Keratinocyte (primary cell): ENCODE measurements at regions not wholly inside any gene's neighbourhood (a gene's known extent, or its start where the extent isn't known, plus 50 kb on each side); places are given as distances from the start of the nearest gene placed in this dataset.
"Not testable (repeated sequence)": the region's sequence is repeated elsewhere in the genome, so short reads cannot be mapped to it uniquely, and the experiment has no call there.

Experiments used
- DNase-seq: peaks from one replicate; pipeline ENCODE4 v3.0.0-alpha.2; 2011; ENCODE audit warnings: low read depth, missing footprints, low spot score
- FAIRE-seq: peaks from 2 replicates; lab custom pipeline; 2011; peaks lifted over from hg19 to GRCh38; lab: Jason Lieb, UNC
- H2AFZ ChIP-seq: 2 replicates; pipeline ENCODE4 v1.6.0; 2012; ENCODE audit warnings: low read length, control low read depth, inconsistent platforms; ENCODE audit not compliant: control insufficient read depth
- H3K27ac ChIP-seq: 2 replicates; pipeline ENCODE4 v1.5.1; 2011; ENCODE audit warnings: low read length; ENCODE audit not compliant: control insufficient read depth, insufficient read depth
- H3K27me3 ChIP-seq: 3 replicates; pipeline ENCODE4 v1.6.0; 2011; ENCODE audit warnings: low read length; ENCODE audit not compliant: control insufficient read depth, insufficient read depth; ENCODE audit errors: extremely low read depth
- H3K36me3 ChIP-seq, 2 experiments: 2 replicates in 1 of 2; 3 replicates in 1 of 2; pipeline ENCODE4 v1.5.1; 2011; ENCODE audit warnings: low read length in 2 of 2, mild to moderate bottlenecking in 1 of 2; ENCODE audit not compliant: control insufficient read depth in 2 of 2, insufficient read depth in 2 of 2; ENCODE audit errors: extremely low read depth in 1 of 2
- H3K4me1 ChIP-seq: 3 replicates; pipeline ENCODE4 v1.5.1; 2011; ENCODE audit warnings: low read length; ENCODE audit not compliant: control insufficient read depth, insufficient read depth; ENCODE audit errors: extremely low read depth
- H3K4me2 ChIP-seq: 3 replicates; pipeline ENCODE4 v1.6.0; 2011; ENCODE audit warnings: low read depth, low read length; ENCODE audit not compliant: control insufficient read depth, insufficient read depth; ENCODE audit errors: extremely low read depth
- H3K4me3 ChIP-seq, 3 experiments: fragments of 200-600 bp in 1 of 3; sonication (generic) in 1 of 3; 2 replicates in 2 of 3; 3 replicates in 1 of 3; pipeline ENCODE4 v1.5.1; 2011 to 2016; ENCODE audit warnings: low read length in 3 of 3, mild to moderate bottlenecking in 3 of 3, control low read depth in 2 of 3, inconsistent platforms in 1 of 3, low read depth in 1 of 3, mixed read lengths in 1 of 3, mixed run types in 1 of 3, moderate library complexity in 1 of 3; ENCODE audit not compliant: control insufficient read depth in 2 of 3, insufficient read depth in 2 of 3; ENCODE audit errors: extremely low read depth in 1 of 3
- H3K79me2 ChIP-seq: 2 replicates; pipeline ENCODE4 v1.6.0; 2012; ENCODE audit warnings: low read length; ENCODE audit not compliant: control insufficient read depth, insufficient read depth
- H3K9ac ChIP-seq: 3 replicates; pipeline ENCODE4 v1.6.0; 2011; ENCODE audit warnings: low read length; ENCODE audit not compliant: control insufficient read depth, insufficient read depth; ENCODE audit errors: extremely low read depth
- H3K9me1 ChIP-seq: 3 replicates; pipeline ENCODE4 v1.6.0; 2011; ENCODE audit warnings: low read length; ENCODE audit not compliant: control insufficient read depth, insufficient read depth; ENCODE audit errors: extremely low read depth
- H3K9me3 ChIP-seq: 2 replicates; pipeline ENCODE4 v1.5.1; 2012; ENCODE audit warnings: low read depth, low read length; ENCODE audit not compliant: control insufficient read depth
- H4K20me1 ChIP-seq: 3 replicates; pipeline ENCODE4 v1.6.0; 2011; ENCODE audit warnings: low read length; ENCODE audit not compliant: control insufficient read depth, insufficient read depth; ENCODE audit errors: extremely low read depth
- CTCF ChIP-seq, 3 experiments: IDR thresholded peaks in 1 of 3; conservative IDR thresholded peaks in 1 of 3; optimal IDR thresholded peaks in 1 of 3; 2 replicates in 2 of 3; 3 replicates in 1 of 3; pipeline versions ENCODE3 to v1.5.1; 2011; ENCODE audit warnings: low read length in 3 of 3, mild to moderate bottlenecking in 3 of 3, moderate library complexity in 2 of 3, control low read depth in 1 of 3, inconsistent platforms in 1 of 3; ENCODE audit not compliant: insufficient read depth in 2 of 3; ENCODE audit errors: extremely low read depth in 1 of 3
- EZH2 ChIP-seq: IDR thresholded peaks from one replicate; pipeline ENCODE4 v1.6.1; 2012; ENCODE audit warnings: inconsistent platforms, mild to moderate bottlenecking, low read length, moderate library complexity
- dilution Hi-C: fragments of 300-500 bp; cut with MboI; formaldehyde crosslinking; loops from one replicate; pipeline ENCODE4 v1.7.0; 2020; ENCODE audit warnings: low sequenced_read_pairs; ENCODE audit not compliant: extremely low pct_ligation_motif_present

- FAIRE-seq = no peak
These were observed 79.0 kb upstream of the TRAM1L1 start for GRCh38 chr4:117164338-117164737.

GRCh38 chr4:117175369-117175768, 90.0 kb upstream of the TRAM1L1 start:
- H3K9ac ChIP-seq, H3K4me2 ChIP-seq, H3K9me3 ChIP-seq, H2AFZ ChIP-seq, H3K36me3 ChIP-seq, H3K27ac ChIP-seq, H3K4me1 ChIP-seq, dilution Hi-C loops, H3K9me1 ChIP-seq, H3K79me2 ChIP-seq, H4K20me1 ChIP-seq, DNase-seq, FAIRE-seq, H3K27me3 ChIP-seq, H3K4me3 ChIP-seq: not testable (repeated sequence)

More at GRCh38 chr4:117164338-117164737, 79.0 kb upstream of the TRAM1L1 start:
- H3K9ac ChIP-seq = no peak overlapping the region
- dilution Hi-C loops = no loop called here
- no peak for DNase-seq
- no peaks in the 10 kb centered on the region for H3K27me3 ChIP-seq
- no peaks in the 10 kb centered on the region for H3K9me3 ChIP-seq
- H3K79me2 ChIP-seq = no peaks in the 10 kb centered on the region
- H3K4me1 ChIP-seq = no peaks in the 10 kb centered on the region
- H3K4me2 ChIP-seq = no peak overlapping the region
- no peaks in the 10 kb centered on the region for H4K20me1 ChIP-seq
- no peaks in the 10 kb centered on the region for H3K9me1 ChIP-seq
- H3K36me3 ChIP-seq = no peaks in the 10 kb centered on the region
- TF ChIP-seq EZH2 (no peak), CTCF (optimal IDR thresholded peaks at IDR 0.05 in 1 of 3, IDR thresholded peaks at IDR 0.05 in 1 of 3, conservative IDR thresholded peaks at IDR 0.05 in 1 of 3; ENCODE audit: extremely low read depth in 1 of 3, insufficient read depth in 2 of 3, low read length in 3 of 3) (no peak)
- H2AFZ ChIP-seq = no peak overlapping the region
- no peak overlapping the region for H3K4me3 ChIP-seq
- H3K27ac ChIP-seq = no peak overlapping the region

- Histone ChIP-seq H3K9me3 (no peaks in the 10 kb centered on the region), H3K9ac (no peak overlapping the region), H3K27ac (no peak overlapping the region), H4K20me1 (no peaks in the 10 kb centered on the region), H3K36me3 (no peaks in the 10 kb centered on the region), H3K9me1 (no peaks in the 10 kb centered on the region), H3K4me3 (no peak overlapping the region), H2AFZ (no peak overlapping the region), H3K4me2 (no peak overlapping the region), H3K79me2 (no peaks in the 10 kb centered on the region), H3K4me1 (no peaks in the 10 kb centered on the region), H3K27me3 (no peaks in the 10 kb centered on the region)
- no peak for FAIRE-seq
- no peak for TF ChIP-seq EZH2
- TF ChIP-seq CTCF (optimal IDR thresholded peaks at IDR 0.05 in 1 of 3, IDR thresholded peaks at IDR 0.05 in 1 of 3, conservative IDR thresholded peaks at IDR 0.05 in 1 of 3; ENCODE audit: extremely low read depth in 1 of 3, insufficient read depth in 2 of 3, low read length in 3 of 3) = no peak
- dilution Hi-C loops = no loop called here
- DNase-seq = no peak
These were observed 117.9 kb upstream of the TRAM1L1 start for GRCh38 chr4:117203231-117203630.
